GM21825 (cell line): ENCODE measurements at regions not wholly inside any gene's neighbourhood (a gene's known extent, or its start where the extent isn't known, plus 50 kb on each side); places are given as distances from the start of the nearest gene placed in this dataset.
"Not testable (repeated sequence)": the region's sequence is repeated elsewhere in the genome, so short reads cannot be mapped to it uniquely, and the experiment has no call there.

Experiments used
- ATAC-seq: cut with Tn5 transposase; IDR thresholded peaks from one replicate; pipeline ENCODE4 v1.9.1; 2021; ENCODE audit warnings: mild to moderate bottlenecking, moderate library complexity; ENCODE audit not compliant: unreplicated experiment

GRCh38 chr10:22158426-22158825 lies 59.4 kb downstream of the EBLN1 start:
- ATAC-seq, result no peak

GRCh38 chr10:22156750-22157149 lies 61.1 kb downstream of the EBLN1 start:
- ATAC-seq, result no peak

- ATAC-seq, result no peak
These were observed 65.4 kb downstream of the EBLN1 start for GRCh38 chr10:22152403-22152802.

DNA sequence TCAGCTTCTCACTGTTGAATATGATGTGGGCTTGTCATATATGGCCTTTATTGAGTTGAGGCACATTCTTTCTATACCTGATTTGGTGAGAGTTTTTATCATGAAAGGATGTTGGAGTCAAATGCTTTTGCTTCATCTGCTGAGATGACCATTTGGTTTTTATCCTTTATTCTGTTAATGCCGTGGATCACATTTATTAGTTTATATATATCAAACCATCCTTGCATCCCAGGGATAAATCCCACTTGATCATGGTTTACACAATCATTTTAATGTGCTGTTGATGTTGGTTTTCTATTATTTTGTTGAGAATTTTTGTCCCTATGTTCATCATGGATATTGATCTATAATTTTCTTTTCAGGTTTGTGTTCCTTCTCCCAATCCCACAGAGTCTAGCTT lies 67.0 kb downstream of the EBLN1 start:
- ATAC-seq, result no peak

DNA sequence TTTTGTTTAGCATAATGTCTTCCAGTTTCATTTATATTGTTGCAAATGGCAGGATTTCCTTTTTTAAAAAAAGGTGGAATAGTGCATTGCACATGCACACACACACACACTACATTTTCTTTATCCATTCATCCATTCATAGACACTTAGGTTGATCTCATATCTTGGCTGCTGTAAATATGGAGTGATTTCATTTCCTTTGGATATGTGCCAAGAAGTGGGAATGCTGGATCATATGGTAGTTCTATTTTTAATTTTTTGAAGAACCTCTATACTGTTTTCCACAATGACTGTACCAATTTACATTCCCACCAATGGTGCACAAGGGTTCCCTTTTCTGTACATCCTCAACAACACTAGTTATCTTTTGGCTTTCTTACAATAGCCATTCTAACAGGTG lies 68.9 kb downstream of the EBLN1 start:
- no peak for ATAC-seq

DNA sequence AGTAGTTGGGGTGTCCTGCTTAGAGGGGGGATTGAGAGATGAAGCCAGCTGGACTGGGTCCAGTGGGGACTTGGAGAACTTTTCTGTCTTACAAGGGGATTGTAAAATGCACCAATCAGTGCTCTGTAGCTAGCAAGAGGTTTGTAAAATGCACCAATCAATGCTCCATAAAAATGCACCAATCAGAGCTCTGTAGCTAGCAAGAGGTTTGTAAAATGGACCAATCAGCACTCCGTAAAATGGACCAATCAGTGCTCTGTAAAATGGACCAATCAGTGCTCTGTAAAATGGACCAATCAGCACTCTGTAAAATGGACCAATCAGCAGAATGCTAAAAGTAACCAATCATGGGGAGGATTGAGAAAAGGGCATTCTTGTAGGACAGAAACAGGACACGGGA lies 71.9 kb downstream of the EBLN1 start:
- ATAC-seq, result not testable (repeated sequence)

DNA sequence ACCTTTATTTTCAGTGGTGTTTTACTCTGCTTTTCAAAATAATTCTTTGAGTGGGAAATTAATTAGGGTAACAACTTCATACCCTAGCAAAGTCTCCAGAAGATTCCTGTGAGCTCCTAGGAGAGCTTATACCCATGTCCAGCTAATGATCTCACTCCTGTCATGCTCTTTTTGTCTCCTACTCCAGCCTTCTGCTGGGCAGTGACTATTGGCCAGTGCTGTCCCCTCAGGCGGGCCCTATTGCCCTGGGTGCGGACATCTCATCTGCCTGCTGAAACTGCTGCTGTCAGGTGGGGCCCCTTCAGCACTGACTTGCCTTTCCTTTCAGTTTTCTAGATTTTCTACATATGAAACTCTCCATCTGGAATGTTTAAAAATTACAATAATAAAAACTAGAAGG lies 80.3 kb downstream of the EBLN1 start:
- ATAC-seq, result no peak

GRCh38 chr10:22135591-22135990 lies 82.2 kb downstream of the EBLN1 start:
- no peak for ATAC-seq

DNA sequence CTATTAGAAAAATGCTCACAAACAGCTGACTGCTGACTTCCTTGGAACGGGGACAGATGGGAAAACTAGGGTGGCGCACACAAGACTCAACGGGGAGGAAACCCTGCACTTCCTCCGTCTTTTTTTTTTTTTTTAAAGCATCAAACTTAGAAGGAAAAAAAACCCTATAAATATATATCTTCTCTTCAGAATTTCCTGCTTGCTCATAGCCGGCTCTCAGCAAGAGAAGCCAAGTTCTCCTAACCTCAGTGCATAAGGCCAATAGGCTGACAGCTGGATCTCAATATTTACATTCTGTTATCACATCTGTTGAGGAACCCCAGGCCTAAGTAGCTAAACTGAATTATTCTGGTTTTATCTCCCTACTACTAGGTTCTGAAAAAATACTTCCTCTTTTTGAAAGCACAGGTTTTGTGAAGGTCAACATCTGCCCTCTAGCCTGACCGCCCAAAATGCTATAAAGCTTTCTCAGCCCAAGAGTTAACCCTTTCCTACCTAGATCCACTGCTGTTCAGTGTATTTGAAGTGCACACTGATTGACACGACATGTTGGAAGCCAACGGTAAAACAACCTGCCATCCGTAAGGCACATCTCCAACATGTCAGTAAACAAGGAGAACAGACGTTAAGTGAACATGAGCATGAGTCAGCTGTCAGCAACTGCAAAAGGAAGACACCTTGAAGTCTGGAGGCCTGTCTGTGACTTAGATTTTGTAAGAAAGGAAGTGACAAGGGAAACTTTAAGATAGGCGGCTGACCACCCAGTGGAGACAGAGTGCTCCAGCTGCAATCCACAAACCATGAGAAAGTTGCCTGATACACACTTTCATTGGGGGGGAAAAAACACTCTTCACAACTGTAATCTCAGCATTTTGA lies 83.8 kb downstream of the EBLN1 start:
- peak; percentile 65 for ATAC-seq

DNA sequence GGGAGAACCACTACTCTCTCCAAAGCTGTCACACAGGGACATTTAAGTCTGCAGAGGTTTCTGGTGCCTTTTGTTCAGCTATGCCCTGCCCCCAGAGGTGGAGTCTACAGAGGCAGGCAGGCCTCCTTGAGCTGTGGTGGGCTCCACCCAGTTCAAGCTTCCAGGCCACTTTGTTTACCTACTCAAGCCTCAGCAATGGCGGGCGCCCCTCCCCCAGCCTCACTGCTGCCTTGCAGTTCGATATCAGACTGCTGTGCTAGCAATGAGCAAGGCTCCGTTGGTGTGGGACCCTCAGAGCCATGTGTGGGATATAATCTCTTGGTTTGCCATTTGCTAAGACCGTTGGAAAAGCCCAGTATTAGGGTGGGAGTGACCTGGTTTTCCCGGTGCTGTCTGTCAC lies 87.0 kb downstream of the EBLN1 start:
- ATAC-seq, result not testable (repeated sequence)

DNA sequence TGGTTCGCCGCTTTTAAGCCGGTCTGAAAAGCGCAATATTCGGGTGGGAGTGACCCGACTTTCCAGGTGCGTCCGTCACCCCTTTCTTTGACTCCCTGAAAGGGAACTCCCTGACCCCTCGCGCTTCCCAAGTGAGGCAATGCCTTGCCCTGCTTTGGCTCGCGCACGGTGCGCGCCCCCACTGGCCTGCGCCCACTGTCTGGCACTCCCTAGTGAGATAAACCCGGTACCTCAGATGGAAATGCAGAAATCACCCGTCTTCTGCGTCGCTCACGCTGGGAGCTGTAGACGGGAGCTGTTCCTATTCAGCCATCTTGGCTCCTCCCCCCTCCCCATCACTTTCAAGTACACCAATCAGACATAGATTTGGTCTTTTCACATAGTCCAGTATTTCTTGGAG lies 88.2 kb downstream of the EBLN1 start:
- not testable (repeated sequence) for ATAC-seq

GRCh38 chr10:22121181-22121580 lies 96.6 kb downstream of the EBLN1 start:
- not testable (repeated sequence) for ATAC-seq

DNA sequence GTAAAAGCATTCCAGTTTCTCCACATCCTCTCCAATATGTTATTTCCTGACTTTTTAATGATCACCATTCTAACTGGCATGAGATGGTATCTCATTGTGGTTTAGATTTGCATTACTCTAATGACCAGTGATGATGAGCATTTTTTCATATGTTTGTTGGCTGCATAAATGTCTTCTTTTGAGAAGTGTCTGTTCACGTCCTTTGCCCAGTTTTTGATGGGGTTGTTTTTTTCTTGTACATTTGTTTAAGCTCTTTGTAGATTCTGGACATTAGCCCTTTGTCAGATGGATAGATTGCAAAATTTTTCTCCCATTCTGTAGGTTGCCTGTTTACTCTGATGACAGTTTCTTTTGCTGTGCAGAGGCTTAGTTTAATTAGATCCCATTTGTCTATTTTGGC lies 97.7 kb downstream of the EBLN1 start:
- not testable (repeated sequence) for ATAC-seq

- ATAC-seq, result not testable (repeated sequence)
These were observed 98.2 kb downstream of the EBLN1 start for GRCh38 chr10:22119575-22119974.

GRCh38 chr10:22111705-22112104 lies 106.1 kb downstream of the EBLN1 start:
- no peak for ATAC-seq

DNA sequence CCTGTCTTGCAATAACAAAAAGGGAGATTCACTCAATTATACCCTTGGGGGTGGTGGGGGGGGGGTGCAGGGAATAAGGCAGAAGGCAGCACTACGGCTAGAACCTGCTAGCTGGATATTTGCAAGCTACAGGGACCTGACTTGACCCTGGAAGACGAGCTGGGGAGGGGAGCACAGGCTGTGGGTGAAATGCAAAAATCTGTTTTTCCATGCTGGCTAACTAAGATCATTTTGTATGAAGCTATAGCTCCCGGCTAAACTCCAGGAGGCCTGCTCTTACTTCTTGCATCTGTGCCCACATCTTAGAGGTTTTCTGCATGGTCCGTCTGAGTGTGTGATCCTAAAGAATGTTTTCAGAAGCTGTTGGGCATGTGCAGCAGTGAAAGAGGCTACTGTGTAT lies 106.6 kb downstream of the EBLN1 start:
- ATAC-seq, result no peak

DNA sequence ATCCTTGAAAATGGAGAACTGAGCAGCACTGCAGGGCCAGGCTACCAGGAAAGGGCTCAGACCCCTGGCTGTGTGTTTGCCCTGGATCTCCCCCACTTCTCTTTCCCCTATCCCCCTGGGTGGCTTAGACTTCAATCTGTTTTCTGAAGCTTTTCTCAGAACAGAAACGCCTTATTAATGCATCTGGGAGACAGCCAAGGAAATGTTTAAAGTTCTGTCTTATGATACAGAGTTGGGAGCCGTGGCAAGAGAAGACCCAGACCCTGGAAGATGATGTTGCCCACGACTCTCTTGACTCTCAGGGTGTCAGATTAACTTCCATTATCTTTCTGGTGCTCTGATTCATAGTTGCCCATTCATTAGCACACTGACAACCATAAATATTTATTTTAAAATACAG lies 107.1 kb downstream of the EBLN1 start:
- no peak for ATAC-seq

- no peak for ATAC-seq
These were observed 101.7 kb upstream of the DNAJC1 start for GRCh38 chr10:22105270-22105669.

DNA sequence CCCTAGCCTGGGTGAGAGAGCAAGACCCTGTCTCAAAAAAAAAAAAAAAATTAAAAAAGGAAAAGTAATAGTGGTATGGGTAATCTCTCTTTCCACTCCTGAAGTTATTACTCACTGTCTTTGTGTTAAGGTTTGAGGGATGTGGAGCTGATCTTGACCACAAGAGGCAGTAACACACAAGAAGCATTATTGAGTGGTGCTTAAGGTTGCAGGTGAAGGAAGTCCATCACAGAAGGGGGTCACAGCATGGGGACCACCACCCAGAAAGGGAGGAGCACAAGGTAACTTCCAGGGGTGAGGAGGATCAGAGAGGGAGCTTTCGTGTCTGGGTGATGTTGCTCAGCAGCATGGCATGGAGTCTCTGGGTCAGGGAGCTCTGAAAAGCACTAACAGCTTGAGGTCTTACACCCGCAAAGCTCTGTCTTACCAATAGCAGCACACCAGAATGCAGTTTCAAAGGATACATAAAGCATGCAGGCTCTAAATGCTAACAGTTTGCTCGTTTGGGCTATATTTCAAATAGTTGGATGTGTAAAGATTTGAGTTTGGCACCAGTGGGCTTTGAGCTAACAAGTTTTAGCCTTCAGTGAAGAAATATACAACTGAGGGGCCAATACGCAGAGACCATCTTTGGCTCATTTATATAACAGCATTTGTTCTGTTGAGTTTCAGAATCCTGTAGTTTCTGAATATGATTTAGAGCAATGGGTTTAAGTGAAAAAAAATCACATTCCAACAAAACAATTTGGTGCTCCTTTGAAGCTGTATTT lies 100.4 kb upstream of the DNAJC1 start:
- ATAC-seq, result no peak

DNA sequence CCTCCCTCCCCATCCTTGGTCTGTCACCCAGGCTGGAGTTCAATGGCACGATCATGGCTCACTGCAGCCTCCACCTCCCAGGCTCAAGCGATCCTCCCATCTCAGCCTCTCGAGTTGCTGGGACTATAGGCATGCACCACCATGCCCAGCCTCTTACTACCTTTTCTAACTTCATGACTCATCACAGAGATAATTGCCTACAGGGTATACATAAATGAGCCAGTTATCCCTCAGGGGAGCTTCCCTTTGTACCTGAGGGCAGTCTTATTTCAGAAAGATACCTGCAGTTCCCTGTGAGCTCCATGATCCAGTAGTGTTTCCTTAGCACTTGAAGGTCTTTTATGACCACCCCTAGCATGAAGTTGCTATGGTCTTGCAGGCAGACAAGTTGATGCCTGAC lies 94.2 kb upstream of the DNAJC1 start:
- no peak for ATAC-seq

DNA sequence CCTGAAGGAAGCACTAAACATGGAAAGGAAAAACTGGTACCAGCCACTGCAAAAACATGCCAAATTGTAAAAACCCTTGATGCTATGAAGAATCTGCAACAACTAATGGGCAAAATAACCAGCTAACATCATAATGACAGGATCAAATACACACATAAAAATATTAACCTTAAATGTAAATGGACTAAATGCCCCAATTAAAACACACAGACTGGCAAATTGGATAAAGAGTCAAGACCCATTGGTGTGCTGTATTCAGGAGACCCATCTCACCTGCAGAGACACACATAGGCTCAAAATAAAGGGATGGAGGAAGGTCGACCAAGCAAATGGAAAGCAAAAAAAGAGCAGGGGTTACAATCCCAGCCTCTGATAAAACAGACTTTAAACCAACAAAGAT lies 87.7 kb upstream of the DNAJC1 start:
- not testable (repeated sequence) for ATAC-seq

GRCh38 chr10:22087402-22087738 lies 83.8 kb upstream of the DNAJC1 start:
- ATAC-seq, result no peak
